ENCODE measurements at regions not wholly inside any gene's neighbourhood (a gene's known extent, or its start where the extent isn't known, plus 50 kb on each side); places are given as distances from the start of the nearest gene placed in this dataset.

DNA sequence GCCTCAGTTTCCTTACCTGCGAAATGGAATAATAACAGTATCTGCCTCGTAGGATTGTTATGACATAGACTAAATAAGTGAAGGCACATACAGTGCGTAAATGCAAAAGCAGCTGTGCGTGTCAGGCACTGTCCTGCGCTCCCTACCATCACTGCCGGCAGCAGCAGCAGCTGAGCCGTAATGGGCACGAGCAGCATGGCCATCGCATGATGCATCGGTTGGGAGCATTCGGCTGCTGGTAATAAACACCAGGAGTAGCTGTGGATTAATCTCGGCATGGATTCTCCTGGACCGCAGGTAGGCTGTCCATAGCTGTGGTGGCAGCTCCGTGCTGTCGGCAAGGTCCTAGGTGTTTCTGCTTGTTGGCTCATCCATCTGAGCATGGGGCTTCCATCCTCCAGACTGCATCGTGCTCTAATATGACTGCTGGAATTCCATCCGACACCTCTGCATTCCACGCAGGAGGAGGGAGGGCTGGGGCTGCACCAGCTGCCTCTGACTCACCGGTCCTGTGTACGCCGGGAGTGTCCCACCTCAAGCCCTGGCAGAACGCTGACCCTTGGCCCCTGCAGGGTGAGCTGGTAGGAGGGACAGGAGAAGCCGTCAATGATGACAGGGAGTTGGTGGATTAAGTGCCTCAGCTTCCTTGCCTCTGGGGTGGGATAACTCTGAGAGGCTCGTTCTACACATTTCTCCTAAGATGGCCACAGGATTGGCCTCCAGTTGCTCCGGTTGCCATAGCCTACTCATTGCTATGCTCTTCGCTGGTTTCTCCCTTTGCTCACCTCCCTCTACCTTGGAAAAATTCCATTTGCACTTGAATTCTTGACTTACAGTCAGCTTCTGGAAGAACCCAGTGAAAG, 100.9 kb upstream of the PMEPA1 start:
- 93% methylated on average over 26 of the region's 26 CpGs for WGBS
- H3K27me3 ChIP-seq (ENCODE audit: control insufficient read depth in 2 of 2, insufficient read depth in 1 of 2, low read length in 1 of 2): no peaks in the 10 kb centered on the region
- H3K27ac ChIP-seq (ENCODE audit: low read depth in 1 of 2, low read length in 1 of 2): no peak overlapping the region
- no peaks in the 10 kb centered on the region for H3K9me3 ChIP-seq (ENCODE audit: control insufficient read depth in 2 of 2, insufficient read depth in 1 of 2, low read length in 1 of 2)
- H3K4me1 ChIP-seq (ENCODE audit: control insufficient read depth in 2 of 2, insufficient read depth in 2 of 2, low read length in 2 of 2): no peaks in the 10 kb centered on the region
- no peak overlapping the region for H3K4me3 ChIP-seq (ENCODE audit: low read length in 2 of 2)
- H3K36me3 ChIP-seq (ENCODE audit: control insufficient read depth in 2 of 2, insufficient read depth in 2 of 2, low read length in 1 of 2): no peaks in the 10 kb centered on the region
- DNase-seq (ENCODE audit: low read depth in 6 of 9, low spot score in 9 of 9): no peak

DNA sequence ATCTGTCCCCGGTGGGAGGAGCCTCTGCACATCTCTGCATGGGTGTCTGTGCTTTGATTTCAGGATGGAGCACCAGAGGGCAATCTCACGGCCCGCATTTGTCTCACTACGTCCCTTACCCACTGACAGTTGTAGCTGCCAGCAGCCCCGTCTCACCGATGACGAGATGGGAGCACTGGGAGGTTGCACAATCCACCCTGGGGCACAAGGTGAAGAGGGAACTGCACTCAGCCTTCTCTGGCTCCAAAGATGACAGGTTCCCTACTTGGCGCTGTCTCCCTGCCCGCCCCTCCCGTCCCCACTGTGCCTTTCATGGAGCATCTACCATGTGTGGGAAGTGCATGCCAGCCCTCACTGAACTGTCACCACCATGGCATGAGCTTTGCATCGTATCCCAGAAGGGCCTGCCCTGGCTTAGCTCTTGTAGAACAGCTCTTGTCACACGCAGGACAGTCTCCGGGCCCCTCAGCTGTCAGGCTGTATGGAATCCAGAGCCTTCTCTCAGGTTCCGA, 99.9 kb upstream of the PMEPA1 start:
- H3K9me3 ChIP-seq (ENCODE audit: control insufficient read depth in 2 of 2, insufficient read depth in 1 of 2, low read length in 1 of 2): no peaks in the 10 kb centered on the region
- H3K4me3 ChIP-seq (ENCODE audit: low read length in 2 of 2): no peak overlapping the region
- H3K36me3 ChIP-seq (ENCODE audit: control insufficient read depth in 2 of 2, insufficient read depth in 2 of 2, low read length in 1 of 2): no peaks in the 10 kb centered on the region
- DNase-seq (ENCODE audit: low read depth in 6 of 9, low spot score in 9 of 9): no peak
- no peaks in the 10 kb centered on the region for H3K4me1 ChIP-seq (ENCODE audit: control insufficient read depth in 2 of 2, insufficient read depth in 2 of 2, low read length in 2 of 2)
- no peak overlapping the region for H3K27ac ChIP-seq (ENCODE audit: low read depth in 1 of 2, low read length in 1 of 2)
- H3K27me3 ChIP-seq (ENCODE audit: control insufficient read depth in 2 of 2, insufficient read depth in 1 of 2, low read length in 1 of 2): no peaks in the 10 kb centered on the region
- 94% methylated on average over 14 of the region's 14 CpGs for WGBS

DNA sequence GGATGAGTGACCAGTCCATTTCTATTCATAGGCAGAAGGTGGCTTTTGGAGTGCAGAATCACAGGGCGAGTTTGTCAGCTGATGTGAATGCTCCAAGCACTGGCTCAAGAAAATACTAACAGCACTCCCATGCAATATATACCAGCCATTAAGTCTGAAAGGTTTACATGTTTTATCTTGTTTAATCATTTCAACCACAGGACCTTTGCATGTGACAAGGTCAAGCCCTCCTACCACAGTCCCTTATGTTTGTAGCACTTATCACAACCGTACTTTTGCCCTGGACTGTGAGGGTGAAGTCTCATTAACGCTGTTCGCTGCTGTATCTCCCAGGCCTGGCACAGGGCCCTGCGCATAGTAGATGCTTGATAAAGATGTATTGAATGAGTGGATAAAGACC, 99.3 kb upstream of the PMEPA1 start:
- H3K9me3 ChIP-seq (ENCODE audit: control insufficient read depth in 2 of 2, insufficient read depth in 1 of 2, low read length in 1 of 2): no peaks in the 10 kb centered on the region
- H3K36me3 ChIP-seq (ENCODE audit: control insufficient read depth in 2 of 2, insufficient read depth in 2 of 2, low read length in 1 of 2): no peaks in the 10 kb centered on the region
- no peak for DNase-seq (ENCODE audit: low read depth in 6 of 9, low spot score in 9 of 9)
- H3K4me3 ChIP-seq (ENCODE audit: low read length in 2 of 2): no peak overlapping the region
- no peaks in the 10 kb centered on the region for H3K4me1 ChIP-seq (ENCODE audit: control insufficient read depth in 2 of 2, insufficient read depth in 2 of 2, low read length in 2 of 2)
- no peaks in the 10 kb centered on the region for H3K27me3 ChIP-seq (ENCODE audit: control insufficient read depth in 2 of 2, insufficient read depth in 1 of 2, low read length in 1 of 2)
- no peak overlapping the region for H3K27ac ChIP-seq (ENCODE audit: low read depth in 1 of 2, low read length in 1 of 2)
- WGBS: 96% methylated on average over 5 of the region's 5 CpGs

DNA sequence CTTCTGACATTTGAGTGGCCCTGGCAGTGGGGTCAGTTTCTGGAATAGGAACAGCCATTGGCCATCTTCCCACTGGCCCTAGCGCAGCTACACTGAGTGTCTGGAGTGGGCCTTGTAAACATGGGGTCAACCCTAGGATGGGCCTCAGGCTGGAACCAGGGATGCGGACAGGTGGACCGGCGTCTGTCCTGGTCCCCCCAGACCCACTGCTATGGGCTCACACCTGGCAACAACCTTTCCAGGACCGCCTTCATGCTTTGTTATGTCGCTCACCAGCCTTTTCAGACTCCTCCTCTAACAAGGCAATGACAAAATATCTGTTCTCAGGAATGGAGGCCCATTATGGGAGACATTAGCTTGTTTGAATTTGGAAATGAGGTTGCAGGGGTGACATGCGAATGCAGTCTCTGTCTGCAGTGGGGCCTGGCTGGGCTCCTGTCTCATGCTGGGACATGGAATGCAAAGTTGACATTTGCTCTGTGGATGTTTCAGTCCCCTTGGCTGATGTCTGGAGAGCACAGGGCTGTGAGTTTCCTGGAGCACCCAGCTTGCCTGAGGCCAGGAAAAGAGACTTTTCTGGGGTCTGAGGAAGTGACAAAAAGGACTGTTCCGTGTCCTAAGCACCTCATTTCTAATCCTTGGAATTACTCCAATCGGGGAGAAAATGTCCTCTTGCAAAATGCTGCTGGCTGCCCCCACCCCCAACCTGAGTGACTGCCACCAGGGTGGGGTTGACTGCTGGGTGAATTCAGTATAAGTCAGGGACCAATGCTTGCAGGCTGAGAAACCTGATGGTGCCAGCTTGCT, 98.7 kb upstream of the PMEPA1 start:
- no peak overlapping the region for H3K4me3 ChIP-seq (ENCODE audit: low read length in 2 of 2)
- WGBS: 94% methylated on average over 9 of the region's 9 CpGs
- H3K36me3 ChIP-seq (ENCODE audit: control insufficient read depth in 2 of 2, insufficient read depth in 2 of 2, low read length in 1 of 2): no peaks in the 10 kb centered on the region
- H3K27ac ChIP-seq (ENCODE audit: low read depth in 1 of 2, low read length in 1 of 2): no peak overlapping the region
- no peaks in the 10 kb centered on the region for H3K27me3 ChIP-seq (ENCODE audit: control insufficient read depth in 2 of 2, insufficient read depth in 1 of 2, low read length in 1 of 2)
- H3K4me1 ChIP-seq (ENCODE audit: control insufficient read depth in 2 of 2, insufficient read depth in 2 of 2, low read length in 2 of 2): no peaks in the 10 kb centered on the region
- no peak for DNase-seq (ENCODE audit: low read depth in 6 of 9, low spot score in 9 of 9)
- H3K9me3 ChIP-seq (ENCODE audit: control insufficient read depth in 2 of 2, insufficient read depth in 1 of 2, low read length in 1 of 2): no peaks in the 10 kb centered on the region

DNA sequence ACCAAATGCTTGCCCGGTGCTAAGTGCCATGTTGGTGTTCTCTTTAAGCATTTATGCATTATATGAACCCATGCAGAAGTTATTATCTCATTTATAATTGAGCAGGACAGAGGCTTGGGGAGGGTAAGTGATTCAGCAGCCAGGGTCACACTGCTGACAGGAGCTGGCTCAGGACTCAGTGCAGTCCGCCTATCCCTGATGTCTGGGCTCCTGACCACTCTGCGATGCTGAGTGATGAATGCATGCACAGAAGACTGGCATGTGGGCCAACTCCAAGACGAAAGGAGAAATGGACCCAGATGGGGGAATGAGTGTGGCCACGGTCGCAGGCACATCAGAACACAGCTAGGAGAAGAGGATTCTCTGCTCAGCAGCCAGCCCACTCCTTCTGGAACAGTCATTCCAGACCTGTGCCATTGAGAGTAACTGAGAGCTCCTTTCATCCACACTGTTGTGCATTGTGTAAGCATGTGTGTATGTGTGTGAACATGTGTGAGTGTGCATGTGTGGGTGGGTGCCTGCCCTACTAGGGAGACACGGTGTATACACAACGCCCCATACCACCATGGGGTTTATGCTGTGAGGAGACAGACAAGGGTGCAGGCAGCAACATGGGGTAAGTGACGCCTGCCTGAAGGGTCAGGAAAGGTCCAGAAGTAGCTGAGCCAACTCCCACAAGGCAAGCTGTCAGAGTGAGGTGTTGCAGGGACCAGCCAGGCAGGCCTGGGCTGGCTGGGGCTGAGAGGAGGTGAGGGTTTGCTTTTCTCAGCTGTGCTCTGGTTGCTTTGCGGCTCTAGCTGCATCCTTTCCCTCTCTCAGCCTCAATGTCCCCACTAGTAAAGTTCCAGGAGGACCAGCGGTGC, 97.8 kb upstream of the PMEPA1 start:
- Histone ChIP-seq H3K27me3 (ENCODE audit: control insufficient read depth in 2 of 2, insufficient read depth in 1 of 2, low read length in 1 of 2) (no peaks in the 10 kb centered on the region), H3K4me3 (ENCODE audit: low read length in 2 of 2) (no peak overlapping the region), H3K27ac (ENCODE audit: low read depth in 1 of 2, low read length in 1 of 2) (no peak overlapping the region), H3K36me3 (ENCODE audit: control insufficient read depth in 2 of 2, insufficient read depth in 2 of 2, low read length in 1 of 2) (no peaks in the 10 kb centered on the region), H3K9me3 (ENCODE audit: control insufficient read depth in 2 of 2, insufficient read depth in 1 of 2, low read length in 1 of 2) (no peaks in the 10 kb centered on the region), H3K4me1 (ENCODE audit: control insufficient read depth in 2 of 2, insufficient read depth in 2 of 2, low read length in 2 of 2) (no peaks in the 10 kb centered on the region)
- DNase-seq (ENCODE audit: low read depth in 6 of 9, low spot score in 9 of 9): no peak
- 93% methylated on average over 11 of the region's 11 CpGs for WGBS

DNA sequence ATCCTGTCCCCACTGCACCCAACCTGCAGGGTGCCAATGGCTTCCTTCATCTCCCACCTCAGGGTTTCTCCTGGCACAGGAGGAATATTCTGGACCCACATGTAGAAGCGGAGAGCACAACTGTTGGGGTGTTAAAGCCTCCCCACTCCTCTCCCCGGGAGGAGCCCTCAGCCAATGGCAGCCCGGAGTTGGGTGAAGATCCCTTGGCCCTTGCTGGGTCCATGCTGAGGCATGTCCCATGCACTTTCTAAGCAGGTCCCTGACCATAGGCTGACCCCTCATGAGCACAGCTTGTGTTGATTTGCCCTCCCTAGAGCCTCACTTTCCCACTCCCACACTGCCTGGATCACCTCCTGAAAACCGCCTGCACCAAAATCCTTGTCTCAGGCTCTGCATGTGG, 97.2 kb upstream of the PMEPA1 start:
- no peak overlapping the region for H3K27ac ChIP-seq (ENCODE audit: low read depth in 1 of 2, low read length in 1 of 2)
- H3K27me3 ChIP-seq (ENCODE audit: control insufficient read depth in 2 of 2, insufficient read depth in 1 of 2, low read length in 1 of 2): no peaks in the 10 kb centered on the region
- H3K9me3 ChIP-seq (ENCODE audit: control insufficient read depth in 2 of 2, insufficient read depth in 1 of 2, low read length in 1 of 2): no peaks in the 10 kb centered on the region
- H3K36me3 ChIP-seq (ENCODE audit: control insufficient read depth in 2 of 2, insufficient read depth in 2 of 2, low read length in 1 of 2): no peaks in the 10 kb centered on the region
- no peaks in the 10 kb centered on the region for H3K4me1 ChIP-seq (ENCODE audit: control insufficient read depth in 2 of 2, insufficient read depth in 2 of 2, low read length in 2 of 2)
- WGBS: 98% methylated on average over 4 of the region's 4 CpGs
- no peak overlapping the region for H3K4me3 ChIP-seq (ENCODE audit: low read length in 2 of 2)
- no peak for DNase-seq (ENCODE audit: low read depth in 6 of 9, low spot score in 9 of 9)

DNA sequence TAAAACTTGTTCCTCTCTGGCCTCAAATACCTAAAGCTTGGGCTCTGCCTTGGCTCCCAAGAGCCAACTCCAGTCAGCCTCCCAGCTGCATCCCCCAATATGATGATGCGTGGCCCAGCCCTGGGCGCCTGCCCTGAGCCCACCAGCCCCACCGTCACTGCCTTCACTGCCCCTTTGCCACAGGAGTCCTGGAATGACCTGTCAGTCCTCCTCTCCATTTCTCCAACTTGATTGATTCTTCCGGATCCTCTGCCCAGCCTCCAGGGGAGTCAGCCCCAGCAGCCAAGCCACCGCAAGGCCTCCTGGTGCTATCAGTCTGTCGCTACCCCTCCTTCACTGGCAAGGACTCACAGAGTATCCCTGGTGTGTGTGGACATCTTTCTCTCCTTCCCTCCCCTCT, 96.7 kb upstream of the PMEPA1 start:
- WGBS: 97% methylated on average over 6 of the region's 6 CpGs
- Histone ChIP-seq H3K9me3 (ENCODE audit: control insufficient read depth in 2 of 2, insufficient read depth in 1 of 2, low read length in 1 of 2) (no peaks in the 10 kb centered on the region), H3K36me3 (ENCODE audit: control insufficient read depth in 2 of 2, insufficient read depth in 2 of 2, low read length in 1 of 2) (no peaks in the 10 kb centered on the region), H3K27me3 (ENCODE audit: control insufficient read depth in 2 of 2, insufficient read depth in 1 of 2, low read length in 1 of 2) (no peaks in the 10 kb centered on the region), H3K27ac (ENCODE audit: low read depth in 1 of 2, low read length in 1 of 2) (no peak overlapping the region), H3K4me3 (ENCODE audit: low read length in 2 of 2) (no peak overlapping the region), H3K4me1 (ENCODE audit: control insufficient read depth in 2 of 2, insufficient read depth in 2 of 2, low read length in 2 of 2) (no peaks in the 10 kb centered on the region)
- no peak for DNase-seq (ENCODE audit: low read depth in 6 of 9, low spot score in 9 of 9)

DNA sequence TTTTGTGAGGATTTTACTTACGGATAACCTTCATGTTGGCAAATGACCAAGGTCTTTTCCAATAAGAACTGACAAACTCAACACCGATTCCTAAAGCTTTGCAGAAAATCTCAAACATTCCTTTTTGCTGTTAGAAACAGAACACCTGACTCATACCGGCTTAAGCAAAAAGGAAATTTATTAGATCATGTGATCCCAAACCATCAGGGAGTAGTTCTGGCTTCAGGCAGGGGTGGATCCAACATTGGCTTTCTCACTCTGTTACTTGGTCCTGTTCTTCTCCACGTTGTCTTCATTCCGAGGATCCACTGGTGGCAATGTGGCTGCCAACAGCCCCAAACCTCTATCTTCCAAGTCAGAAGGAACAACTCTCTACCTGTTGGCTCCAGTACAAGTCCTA, 95.9 kb upstream of the PMEPA1 start:
- Histone ChIP-seq H3K9me3 (ENCODE audit: control insufficient read depth in 2 of 2, insufficient read depth in 1 of 2, low read length in 1 of 2) (no peaks in the 10 kb centered on the region), H3K4me3 (ENCODE audit: low read length in 2 of 2) (no peak overlapping the region), H3K27me3 (ENCODE audit: control insufficient read depth in 2 of 2, insufficient read depth in 1 of 2, low read length in 1 of 2) (no peaks in the 10 kb centered on the region), H3K4me1 (ENCODE audit: control insufficient read depth in 2 of 2, insufficient read depth in 2 of 2, low read length in 2 of 2) (no peaks in the 10 kb centered on the region), H3K36me3 (ENCODE audit: control insufficient read depth in 2 of 2, insufficient read depth in 2 of 2, low read length in 1 of 2) (no peaks in the 10 kb centered on the region), H3K27ac (ENCODE audit: low read depth in 1 of 2, low read length in 1 of 2) (no peak overlapping the region)
- DNase-seq (ENCODE audit: low read depth in 6 of 9, low spot score in 9 of 9): no peak
- WGBS: 96% methylated on average over 5 of the region's 5 CpGs

Measured in thymus (tissue), 11 donors.